ENCODE measurements at regions not wholly inside any gene's neighbourhood (a gene's known extent, or its start where the extent isn't known, plus 50 kb on each side); places are given as distances from the start of the nearest gene placed in this dataset.

- dilution Hi-C loops (cut with MboI; ENCODE audit: extremely low pct_ligation_motif_present, low sequenced_read_pairs): no loop called here
- no peak overlapping the region for H3K27ac ChIP-seq (ENCODE audit: insufficient read depth, low read depth, low read length)
- TF ChIP-seq JUN (IDR thresholded peaks at IDR 0.05; ENCODE audit: borderline replicate concordance, insufficient read depth, insufficient read length, low read depth) (no peak), CTCF (IDR thresholded peaks at IDR 0.05; ENCODE audit: extremely low read depth in 1 of 2, insufficient read depth in 1 of 2, low read depth in 1 of 2, low read length in 2 of 2) (no peak), POLR2A (IDR thresholded peaks at IDR 0.05; ENCODE audit: low read depth, low read length) (no peak), EZH2 (IDR thresholded peaks at IDR 0.05; ENCODE audit: borderline replicate concordance, low read depth, low read length, severe bottlenecking) (no peak), MYC (IDR thresholded peaks at IDR 0.05; ENCODE audit: low read depth, low read length) (no peak), GATA2 (IDR thresholded peaks at IDR 0.05; ENCODE audit: insufficient read depth, insufficient read length, low read depth, low read length) (no peak), POLR2AphosphoS5 (IDR thresholded peaks at IDR 0.05; ENCODE audit: insufficient read depth, low read depth, low read length) (no peak), MAX (IDR thresholded peaks at IDR 0.05; ENCODE audit: insufficient read depth, insufficient read length) (no peak), FOS (IDR thresholded peaks at IDR 0.05; ENCODE audit: borderline replicate concordance, insufficient read depth, low read length) (no peak)
- no peak for FAIRE-seq
- CTCF ChIA-PET: no interaction called here
- DNase-seq (ENCODE audit: low read depth, low spot score): no peak
- no peak overlapping the region for H3K4me3 ChIP-seq (replicated peaks in 1 of 3; ENCODE audit: insufficient read depth in 1 of 3, low read depth in 1 of 3, low read length in 3 of 3)
- no peak overlapping the region for H3K4me2 ChIP-seq (ENCODE audit: insufficient read depth, low read length)
- H3K79me2 ChIP-seq (ENCODE audit: control insufficient read depth, insufficient read depth, low read length): no peaks in the 10 kb centered on the region
- H3K9me3 ChIP-seq (replicated peaks; ENCODE audit: control insufficient read depth, insufficient read depth, low read length): no peaks in the 10 kb centered on the region
- H3K36me3 ChIP-seq (ENCODE audit: control insufficient read depth in 2 of 2, extremely low read depth in 1 of 2, insufficient read depth in 2 of 2, low read length in 2 of 2): no peaks in the 10 kb centered on the region
- intact Hi-C loops (cut with micrococcal nuclease): no loop called here
- no peak overlapping the region for H3K9ac ChIP-seq (replicated peaks; ENCODE audit: extremely low read depth, insufficient read depth, low read length)
- no peaks in the 10 kb centered on the region for H3K4me1 ChIP-seq (ENCODE audit: control insufficient read depth, extremely low read depth, insufficient read depth, low read length)
- no peaks in the 10 kb centered on the region for H4K20me1 ChIP-seq (replicated peaks; ENCODE audit: control insufficient read depth, extremely low read depth, insufficient read depth, low read length)
- no peak overlapping the region for H2AFZ ChIP-seq (ENCODE audit: low read depth, low read length)
- no peaks in the 10 kb centered on the region for H3K9me1 ChIP-seq (replicated peaks; ENCODE audit: control insufficient read depth, extremely low read depth, insufficient read depth, low read length)
- no peaks in the 10 kb centered on the region for H3K27me3 ChIP-seq (ENCODE audit: control insufficient read depth in 2 of 2, insufficient read depth in 2 of 2, low read length in 2 of 2)
- BruUV-seq (replicated peaks): no TSS peak
- POLR2A ChIA-PET: no interaction called here
These were observed 82.7 kb upstream of the TMEM45B start for GRCh38 chr11:129732941-129733340.

All from endothelial cell of umbilical vein (primary cell).